GM18907 (cell line): ENCODE measurements at regions not wholly inside any gene's neighbourhood (a gene's known extent, or its start where the extent isn't known, plus 50 kb on each side); places are given as distances from the start of the nearest gene placed in this dataset.
"Not testable (repeated sequence)": the region's sequence is repeated elsewhere in the genome, so short reads cannot be mapped to it uniquely, and the experiment has no call there.

ENCODE experiments used
- ATAC-seq: cut with Tn5 transposase; IDR thresholded peaks from one replicate; pipeline ENCODE4 v1.9.1; 2021; ENCODE audit warnings: mild to moderate bottlenecking, moderate library complexity; ENCODE audit not compliant: unreplicated experiment

DNA sequence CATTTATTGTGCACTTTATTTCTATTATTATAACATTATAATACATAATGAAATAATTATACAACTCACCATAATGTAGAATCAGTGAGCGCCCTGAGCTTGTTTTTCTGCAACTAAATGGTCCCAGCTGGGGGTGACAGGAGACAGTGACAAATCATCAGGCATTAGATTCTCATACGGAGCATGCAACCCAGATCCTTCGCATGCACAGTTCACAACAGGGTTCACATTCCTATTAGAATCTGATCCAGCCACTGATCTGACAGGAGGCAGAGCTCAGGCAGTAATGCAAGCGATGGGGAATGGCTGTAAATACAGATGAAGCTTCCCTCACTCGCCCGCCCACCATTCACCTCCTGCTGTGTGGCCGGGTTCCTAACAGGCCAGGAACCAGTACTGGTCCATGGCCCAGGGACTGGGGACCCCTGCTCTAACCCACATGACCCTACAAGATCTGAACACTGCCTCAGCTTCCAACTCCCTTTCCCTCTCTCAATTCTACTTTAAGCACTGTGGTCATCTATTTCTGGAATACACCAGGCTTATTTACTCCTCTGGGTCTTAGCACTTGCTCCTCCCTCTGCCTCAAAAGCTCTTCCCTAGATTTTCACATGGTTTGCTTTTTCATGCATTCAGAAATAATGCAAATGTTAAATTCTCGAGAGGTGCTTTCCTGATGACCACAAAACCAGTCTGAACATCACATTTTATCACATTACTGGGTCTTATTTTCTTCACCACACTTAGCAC, 166.8 kb upstream of the HCCS start:
- ATAC-seq: no peak

DNA sequence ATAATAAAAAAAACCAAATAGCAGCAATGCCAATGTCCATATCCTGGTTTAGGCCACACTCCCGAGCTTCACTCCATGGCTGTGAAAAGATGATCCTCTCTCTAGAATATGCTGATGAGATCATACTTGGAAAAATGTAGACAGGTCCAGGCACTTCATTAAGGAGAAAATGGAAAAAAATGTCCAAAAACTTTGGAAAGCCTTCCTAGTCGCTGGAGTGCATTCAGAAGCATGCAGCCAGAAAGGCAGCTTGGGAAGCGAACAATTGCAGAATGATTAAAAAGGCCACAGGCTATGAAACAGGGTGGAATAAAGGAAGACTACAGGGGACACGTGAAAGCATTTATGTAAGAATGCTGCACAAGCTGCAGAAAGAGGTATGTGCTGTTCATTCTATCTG, 165.6 kb upstream of the HCCS start:
- no peak for ATAC-seq

DNA sequence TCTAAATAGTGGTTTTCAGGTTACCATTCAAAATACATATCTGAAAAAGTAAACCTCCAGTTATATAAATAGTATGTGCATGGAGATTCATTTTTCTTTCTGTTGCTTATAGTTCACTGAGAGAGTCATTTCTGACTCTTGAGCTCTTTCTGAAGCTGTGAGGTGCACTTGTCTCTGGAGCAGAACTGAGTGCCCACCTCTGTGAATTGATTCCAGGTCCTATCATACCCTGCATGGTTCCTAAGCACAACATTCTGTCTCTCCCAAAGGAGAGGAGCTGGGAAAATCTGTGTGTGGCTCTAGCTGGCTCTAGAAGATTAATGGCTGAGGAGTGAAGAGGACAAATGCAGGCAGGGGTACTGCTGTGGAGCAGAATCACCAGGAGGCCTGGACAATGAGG, 161.6 kb upstream of the HCCS start:
- no peak for ATAC-seq

DNA sequence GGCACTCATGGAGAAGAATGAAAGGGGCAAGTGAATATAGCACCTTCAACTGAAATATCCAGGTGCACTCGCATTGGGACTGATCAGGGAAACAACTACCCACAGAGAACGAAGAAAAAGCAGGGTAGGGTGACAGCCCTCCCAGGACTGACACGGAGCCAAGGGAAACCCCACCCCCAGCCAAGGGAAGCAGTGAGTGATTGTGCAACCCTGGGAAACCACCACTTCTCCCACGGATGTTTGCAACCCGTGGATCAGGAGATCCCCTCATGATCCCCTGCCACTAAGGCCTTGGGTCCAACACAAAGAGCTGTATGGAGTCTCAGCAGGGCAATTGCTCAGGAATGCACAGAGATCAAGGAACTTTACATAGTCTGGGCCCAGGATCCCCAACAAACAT, 158.5 kb upstream of the HCCS start:
- ATAC-seq: no peak

DNA sequence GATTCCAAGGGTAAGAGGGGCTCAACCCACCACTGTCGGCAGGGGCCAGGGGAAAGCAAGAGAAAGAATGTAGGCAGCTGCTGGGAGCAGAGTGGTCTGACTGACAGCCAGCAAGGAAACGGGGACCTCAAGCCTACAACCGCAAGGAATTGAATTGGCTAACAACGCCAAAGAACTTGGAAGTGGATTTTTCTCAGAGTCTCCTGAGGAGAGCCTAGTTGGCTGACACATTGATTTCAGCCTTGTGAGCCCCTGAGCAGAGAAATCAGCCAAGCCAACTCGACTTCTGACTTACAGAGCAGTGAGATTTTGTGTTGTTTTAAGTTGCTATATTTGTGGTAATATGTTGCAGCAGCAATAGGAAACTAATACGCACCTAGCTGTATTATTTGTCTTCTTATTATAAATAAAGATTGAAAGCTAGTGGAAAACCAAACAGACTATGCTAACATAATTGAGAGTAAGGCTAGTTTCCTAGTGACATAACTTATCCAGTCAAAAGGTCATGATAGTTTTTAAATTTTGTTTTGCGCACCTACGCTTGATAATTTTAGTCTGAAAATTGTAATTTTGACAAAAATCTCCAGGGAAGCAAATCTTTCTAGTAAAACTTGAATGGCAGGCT, 145.8 kb upstream of the HCCS start:
- ATAC-seq: no peak

DNA sequence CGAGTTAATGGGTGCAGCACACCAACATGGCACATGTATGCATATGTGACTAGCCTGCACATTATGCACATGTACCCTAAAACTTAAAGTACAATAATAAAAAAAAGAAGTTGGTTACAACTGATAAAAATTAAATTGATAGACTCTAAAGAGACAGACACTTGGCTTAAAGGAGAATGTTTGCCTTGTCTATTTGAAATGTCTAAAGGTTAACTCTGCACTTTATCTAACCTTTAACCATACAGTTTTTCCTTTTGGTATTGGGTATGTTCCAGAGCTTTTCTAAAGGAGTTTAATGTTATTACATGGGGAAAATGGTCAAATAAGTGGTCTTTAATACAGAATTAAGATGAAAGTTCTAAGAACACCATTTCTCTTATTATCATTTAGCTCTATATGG, 145.1 kb upstream of the HCCS start:
- no peak for ATAC-seq

DNA sequence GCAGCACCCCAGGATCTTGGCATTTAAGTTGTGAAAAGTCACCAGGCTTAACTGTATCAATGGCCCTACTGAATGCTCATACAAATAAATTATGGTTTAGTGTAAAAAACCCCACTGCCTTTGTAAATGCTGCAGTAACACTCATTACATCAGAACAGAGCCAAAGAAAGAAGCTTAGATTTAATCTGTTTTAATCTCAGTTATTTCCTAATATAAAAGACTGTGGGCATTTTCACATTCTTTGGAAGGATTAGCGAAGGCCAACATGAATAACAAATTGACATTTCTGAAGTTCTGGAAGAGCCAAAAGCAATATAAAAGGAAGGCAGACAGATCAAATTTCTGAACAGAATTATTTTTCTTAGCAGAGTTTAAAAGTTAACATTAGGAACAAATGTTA, 140.0 kb upstream of the HCCS start:
- ATAC-seq: no peak

DNA sequence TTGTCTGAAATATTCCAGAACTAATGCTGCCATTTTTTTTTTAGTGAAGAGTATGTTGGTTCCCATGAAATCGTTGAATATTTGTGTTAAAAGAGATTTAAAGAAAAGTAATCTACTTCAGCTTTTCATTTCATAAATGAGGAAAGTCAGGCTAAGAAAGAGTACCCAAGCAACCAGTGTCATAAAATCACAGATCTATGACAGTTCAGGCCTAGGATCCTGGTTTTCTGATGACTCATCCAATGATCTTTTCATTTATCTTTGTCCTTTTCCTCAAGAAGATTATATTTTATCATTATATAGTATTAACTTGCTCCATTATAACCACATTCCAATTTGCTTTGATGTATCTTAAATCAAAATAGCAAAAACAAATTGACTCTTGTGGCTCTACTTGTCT, 139.4 kb upstream of the HCCS start:
- ATAC-seq: no peak

DNA sequence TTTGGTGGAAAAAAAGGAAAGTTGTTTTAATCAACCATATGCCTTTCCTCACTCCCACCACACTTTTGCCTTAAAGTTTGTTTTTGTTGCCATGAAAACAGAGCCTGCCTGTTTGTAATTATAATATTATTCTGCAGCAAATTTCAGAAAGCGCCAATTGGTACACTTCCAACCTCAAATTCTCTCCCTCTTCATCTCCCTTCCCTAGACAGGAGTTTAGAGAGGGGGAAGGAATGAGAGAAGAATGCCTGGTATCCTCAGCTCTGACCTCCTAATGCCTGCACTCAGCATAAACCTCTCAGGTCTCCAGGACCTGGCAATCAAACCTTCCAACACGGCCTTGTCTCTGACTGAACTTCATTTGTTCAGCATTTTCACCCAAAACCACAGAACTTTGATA, 138.4 kb upstream of the HCCS start:
- no peak for ATAC-seq

DNA sequence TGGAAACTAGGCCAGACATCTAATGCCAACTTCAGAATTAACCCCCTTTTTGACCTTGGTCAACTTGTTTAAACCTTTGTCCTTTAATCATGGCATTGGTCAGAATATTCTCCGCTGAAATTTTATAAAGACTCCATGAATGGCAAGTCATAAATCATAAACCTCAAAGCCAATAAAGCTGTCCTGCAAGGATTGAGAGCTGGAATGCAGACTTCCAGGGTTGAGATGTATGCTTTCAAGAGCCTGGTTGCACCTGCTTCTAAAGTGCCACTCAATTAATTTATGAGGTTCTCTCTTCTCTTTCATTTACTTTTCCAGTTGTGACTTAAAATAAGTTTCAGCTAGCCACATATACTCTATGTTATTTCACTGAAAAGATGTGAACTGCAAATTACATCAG, 136.2 kb upstream of the HCCS start:
- ATAC-seq: no peak

DNA sequence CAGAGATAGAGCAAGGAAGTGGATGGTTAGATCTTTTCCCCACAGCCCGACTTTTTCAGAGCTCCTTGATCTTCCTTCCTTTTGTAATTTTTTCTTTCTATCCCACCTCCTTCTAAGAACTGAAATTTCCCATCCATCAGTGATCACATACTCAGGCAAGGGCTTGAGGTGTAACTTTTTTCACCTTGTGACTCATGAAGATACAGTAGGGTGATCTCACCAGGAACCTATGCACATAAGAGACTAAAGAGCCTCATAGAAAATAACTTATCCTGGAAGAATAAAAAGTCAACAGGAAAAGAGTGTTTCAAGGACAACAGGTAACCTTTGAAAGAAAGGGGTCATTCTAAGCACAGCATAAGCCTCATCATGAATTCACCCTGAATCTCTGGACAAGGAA, 131.2 kb upstream of the HCCS start:
- ATAC-seq: no peak

DNA sequence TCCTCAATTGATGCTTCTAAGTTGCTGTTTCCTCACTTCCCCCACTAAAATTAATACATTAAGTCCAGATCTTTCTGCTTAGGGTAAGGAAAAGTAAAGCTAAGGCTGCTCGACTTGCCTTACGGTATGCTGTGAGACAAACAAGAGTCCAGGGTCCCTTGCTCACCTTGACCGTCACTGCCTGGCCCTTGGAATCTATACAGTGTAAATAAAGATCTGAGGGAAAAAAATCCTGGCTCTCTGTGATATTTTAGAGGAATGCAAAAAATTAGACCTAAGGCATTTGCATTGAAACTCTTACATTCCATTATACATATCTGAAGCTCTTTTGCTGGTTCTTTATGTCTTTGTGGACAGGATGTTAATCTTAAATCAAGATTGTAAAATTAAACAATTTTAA, 129.6 kb upstream of the HCCS start:
- no peak for ATAC-seq

DNA sequence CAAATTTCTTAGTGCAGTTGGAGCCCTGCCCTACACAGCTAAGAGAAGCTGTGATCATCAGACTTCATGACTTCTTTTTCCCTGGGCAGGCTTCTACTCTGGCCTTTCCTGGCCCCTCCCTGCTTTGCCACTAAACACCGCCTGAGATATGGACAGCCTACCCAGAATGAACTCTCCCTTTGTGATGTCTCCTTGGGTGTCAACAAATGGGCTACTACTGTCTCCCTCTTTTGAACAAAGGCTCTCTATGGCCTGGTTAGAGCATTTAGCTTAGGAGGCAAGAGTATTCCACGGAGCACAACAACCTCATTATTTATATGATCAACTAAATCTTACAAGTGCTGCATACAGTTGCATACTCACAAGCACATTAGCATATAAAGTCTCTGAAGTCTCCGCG, 127.6 kb upstream of the HCCS start:
- no peak for ATAC-seq

DNA sequence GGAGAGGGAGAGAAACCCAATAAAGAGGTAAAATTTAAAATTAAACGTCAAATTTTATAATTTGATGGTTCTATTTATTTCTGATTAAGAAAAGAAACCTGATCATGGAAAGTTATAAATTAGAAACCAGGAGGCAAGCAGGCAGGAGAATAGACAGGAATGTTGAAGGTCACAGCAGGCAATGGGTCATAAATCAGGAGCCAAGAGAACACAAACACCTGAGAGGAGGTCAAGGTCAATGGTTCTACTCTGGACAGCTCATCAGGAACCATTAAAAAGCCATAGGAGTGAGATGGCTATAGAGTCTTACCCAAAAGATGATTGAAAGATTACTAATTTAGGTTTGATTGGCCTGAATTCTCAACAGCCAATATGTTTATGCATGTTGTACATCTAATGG, 126.9 kb upstream of the HCCS start:
- no peak for ATAC-seq

DNA sequence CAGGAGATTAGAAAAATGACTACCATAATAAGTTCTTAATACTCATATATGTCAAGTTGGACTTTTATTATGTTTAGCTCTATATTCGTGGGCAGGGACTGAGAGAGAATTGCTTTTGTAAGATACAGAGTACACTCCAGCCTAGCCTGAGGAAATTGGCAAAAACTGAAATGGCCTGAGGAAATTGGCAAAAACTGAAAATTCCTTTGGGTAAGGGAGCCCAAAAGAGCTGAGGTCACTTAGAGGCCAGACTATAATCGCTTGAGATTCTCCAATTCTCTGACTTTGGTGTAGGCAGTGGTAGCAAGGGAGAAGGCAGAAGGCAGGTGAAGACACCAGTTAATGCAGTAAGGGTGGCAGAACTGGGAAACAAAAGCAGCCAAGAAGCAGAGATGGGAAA, 124.5 kb upstream of the HCCS start:
- no peak for ATAC-seq

DNA sequence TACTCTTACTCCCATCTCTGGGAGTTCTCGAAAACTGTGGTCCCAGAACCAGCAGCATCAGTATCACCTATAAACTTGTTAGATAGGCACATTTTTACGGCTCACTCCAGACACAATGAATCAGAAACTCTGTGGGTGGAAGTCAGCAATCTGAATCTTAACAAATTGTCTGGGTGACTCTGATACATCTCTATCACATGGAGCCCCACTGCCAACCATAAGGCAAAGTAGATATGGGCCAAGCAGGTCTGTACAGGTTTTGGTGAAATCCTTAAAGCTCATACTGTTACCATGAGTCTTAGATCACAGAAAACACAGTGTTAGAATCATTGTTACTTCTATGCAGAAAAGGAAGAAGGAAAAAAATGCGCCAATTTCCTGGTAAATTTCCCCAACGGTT, 122.5 kb upstream of the HCCS start:
- ATAC-seq: no peak

DNA sequence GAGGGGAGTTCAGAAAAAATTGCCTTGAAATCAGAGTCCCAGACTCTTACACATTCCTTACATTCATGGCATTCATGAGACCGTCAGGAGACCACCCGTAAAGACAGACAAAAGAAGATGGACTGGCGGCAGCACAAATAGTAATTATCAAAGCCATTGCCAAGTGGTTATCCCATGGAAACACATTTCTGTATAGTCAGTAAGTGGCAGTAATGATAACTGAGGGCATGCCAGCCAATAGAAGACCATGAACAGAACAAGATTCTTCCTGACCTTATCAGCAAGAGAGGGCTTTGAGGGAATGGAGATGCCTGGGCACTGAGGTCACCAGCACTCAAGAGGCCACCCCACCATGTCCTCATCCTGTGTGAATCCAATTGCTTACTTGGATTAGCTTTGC, 121.7 kb upstream of the HCCS start:
- no peak for ATAC-seq

DNA sequence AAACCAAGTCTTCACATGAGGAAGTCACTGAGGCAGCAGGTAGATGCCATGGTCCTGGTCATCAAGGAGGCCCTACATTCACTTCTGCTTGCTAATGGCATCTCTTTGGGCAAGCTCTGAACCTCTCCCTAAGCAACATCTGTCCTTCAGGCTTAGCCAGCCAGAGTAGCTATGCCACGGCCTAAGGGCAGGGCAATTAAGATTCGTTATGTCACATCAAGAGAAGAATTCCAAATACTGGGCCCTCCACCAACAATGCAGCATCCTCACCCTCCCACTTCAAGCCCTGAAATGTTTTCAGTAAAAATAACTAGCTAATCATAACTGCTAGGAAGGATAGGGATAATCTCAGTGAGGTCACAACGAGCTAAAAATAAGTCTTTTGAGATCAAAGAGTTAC, 120.7 kb upstream of the HCCS start:
- ATAC-seq: no peak

DNA sequence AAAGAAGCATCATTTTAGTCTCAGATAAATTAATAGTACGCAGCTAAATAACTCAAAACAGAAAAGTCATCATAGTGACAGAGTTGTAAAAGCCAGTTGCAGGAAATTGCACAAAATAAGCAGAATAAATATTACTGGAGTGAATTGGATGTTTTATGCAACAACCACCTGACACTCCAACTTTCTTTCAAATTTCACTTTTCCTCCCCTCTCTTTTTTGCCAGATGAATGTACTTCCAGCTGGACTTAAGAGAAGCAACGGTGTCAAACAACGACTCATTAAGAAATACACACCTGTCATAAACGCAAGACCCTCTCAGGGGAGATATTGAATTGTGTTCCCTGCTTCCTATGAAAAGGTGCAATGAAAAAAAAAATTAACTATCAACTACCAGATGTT, 120.2 kb upstream of the HCCS start:
- ATAC-seq: no peak

DNA sequence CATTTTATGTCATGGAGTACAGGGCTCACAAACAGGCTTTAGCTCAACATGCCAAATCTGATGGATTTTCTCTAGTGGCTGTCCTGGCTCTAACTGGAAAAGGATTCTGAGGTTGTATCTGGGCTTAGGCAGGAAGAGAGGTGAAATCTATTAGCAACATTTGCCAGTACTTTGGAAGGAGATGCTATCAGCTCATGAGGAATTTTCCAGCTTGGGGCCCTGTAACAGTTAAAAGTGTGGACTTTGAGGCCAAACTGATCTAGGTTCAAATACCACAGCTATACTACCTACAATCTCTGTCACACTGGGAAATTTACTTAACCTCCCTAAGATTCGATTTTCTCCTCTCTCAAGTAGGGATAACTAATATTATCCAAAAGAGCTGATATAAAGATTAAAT, 119.0 kb upstream of the HCCS start:
- ATAC-seq: no peak

DNA sequence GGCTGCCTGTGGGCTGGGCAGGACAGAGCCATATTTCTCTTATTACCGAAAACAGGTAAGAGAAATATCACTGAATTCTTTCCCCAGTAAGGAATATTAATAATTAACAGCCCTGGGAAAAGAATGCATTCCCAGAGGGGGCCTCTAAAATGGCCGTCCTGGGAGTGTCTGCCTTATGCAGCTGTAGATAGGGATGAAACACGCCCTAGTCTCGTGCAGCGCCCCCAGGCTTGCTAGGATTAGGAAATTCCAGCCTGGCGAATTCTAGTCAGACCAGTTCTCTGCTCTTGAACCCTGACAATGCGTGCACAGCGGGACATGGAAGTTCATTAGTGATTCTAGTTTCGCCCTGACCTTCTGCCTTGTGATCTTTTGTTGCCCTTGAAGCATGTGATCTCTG, 104.1 kb upstream of the HCCS start:
- not testable (repeated sequence) for ATAC-seq

DNA sequence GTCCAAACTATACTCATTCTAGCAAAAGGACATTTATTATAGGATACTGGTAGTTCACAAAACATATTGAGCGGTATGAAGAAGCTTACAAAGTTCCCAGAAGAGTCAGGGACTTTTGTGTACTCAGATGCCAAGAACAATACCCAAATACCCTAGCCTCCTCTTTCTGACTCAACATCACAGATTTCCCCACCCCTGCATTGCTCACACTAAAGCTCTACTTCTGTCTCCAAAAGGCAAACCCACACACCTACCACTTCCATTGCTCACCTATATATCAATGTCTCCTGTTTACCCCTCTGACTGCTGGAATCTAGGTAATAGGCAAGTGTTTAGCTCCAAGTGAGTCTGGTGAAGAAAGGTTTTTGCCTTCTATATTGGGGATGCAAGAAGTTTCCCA, 100.7 kb upstream of the HCCS start:
- ATAC-seq: no peak

DNA sequence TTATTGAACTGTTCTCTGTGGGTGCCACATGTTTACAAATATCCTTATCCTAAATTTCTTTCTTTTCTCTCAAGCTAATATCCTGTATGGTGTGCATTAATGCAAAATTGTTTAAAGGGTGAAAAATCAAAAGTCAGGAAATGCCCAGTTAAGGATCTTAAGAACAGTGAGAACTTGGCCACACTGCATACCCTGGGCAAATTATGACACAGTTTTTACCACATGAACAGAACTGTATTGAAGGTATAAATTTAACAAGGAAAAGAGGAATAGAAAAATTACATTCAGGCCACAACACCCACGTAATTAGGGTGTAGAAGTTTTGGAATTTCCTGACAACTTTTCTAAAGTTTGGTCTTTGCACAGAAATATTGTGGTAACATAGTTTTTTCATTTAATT, 94.4 kb upstream of the HCCS start:
- ATAC-seq: no peak
